IMR-90 (cell line): ENCODE measurements at regions not wholly inside any gene's neighbourhood (a gene's known extent, or its start where the extent isn't known, plus 50 kb on each side); places are given as distances from the start of the nearest gene placed in this dataset.

Source experiments
- ATAC-seq: fragments of 200-7000 bp; cut with Tn5 transposase; 2 replicates; pipeline ENCODE4 v1.9.1; 2020; ENCODE audit warnings: low read depth, mild to moderate bottlenecking, moderate library complexity
- BruUV-seq: library from RNA; stranded (reverse); fragments of 400-500 nt; replicated peaks from 2 replicates; lab custom pipeline; 2021; lab: Mats Ljungman, UMichigan
- CTCF ChIA-PET: fragments of 300-600 bp; formaldehyde crosslinking; extraction: SDS; loops from one replicate; lab custom pipeline; 2021; ENCODE audit warnings: antibody characterized with exemption; lab: Yijun Ruan, JAX
- POLR2A ChIA-PET: fragments of 300-600 bp; sonication (Branson Sonifier 250); formaldehyde crosslinking; loops from one replicate; lab custom pipeline; 2022; ENCODE audit warnings: antibody characterized with exemption; ENCODE audit not compliant: unreplicated experiment; lab: Charles Lee
- DNase-seq: peaks from one replicate; pipeline ENCODE4 v3.0.0; 2013
- H2AFZ ChIP-seq: replicated peaks from 2 replicates; pipeline ENCODE3; 2013; ENCODE audit warnings: low read length, mild to moderate bottlenecking; ENCODE audit not compliant: poor library complexity
- H2AK5ac ChIP-seq: 2 replicates; pipeline ENCODE4 v1.6.1; 2013; ENCODE audit warnings: low read depth, low read length, inconsistent platforms
- H2AK9ac ChIP-seq: replicated peaks from 2 replicates; pipeline ENCODE3; 2013; ENCODE audit warnings: mild to moderate bottlenecking, low read depth, low read length, moderate library complexity; ENCODE audit not compliant: poor library complexity
- H2BK120ac ChIP-seq: 2 replicates; pipeline ENCODE4 v1.6.1; 2013; ENCODE audit warnings: low read depth, low read length, inconsistent platforms
- H2BK15ac ChIP-seq: 3 replicates; pipeline ENCODE4 v1.6.1; 2013; ENCODE audit warnings: low read depth, low read length, inconsistent platforms
- H2BK20ac ChIP-seq: 2 replicates; pipeline ENCODE4 v1.6.1; 2013; ENCODE audit warnings: low read depth, mild to moderate bottlenecking, inconsistent platforms, low read length, moderate library complexity
- H2BK5ac ChIP-seq: 2 replicates; pipeline ENCODE4 v1.6.1; 2013; ENCODE audit warnings: mild to moderate bottlenecking, low read depth, low read length, inconsistent platforms; ENCODE audit not compliant: poor library complexity, severe bottlenecking
- H3K14ac ChIP-seq: replicated peaks from 2 replicates; pipeline ENCODE4 v1.6.1; 2013; ENCODE audit warnings: low read depth, low read length, inconsistent platforms
- H3K18ac ChIP-seq: 2 replicates; pipeline ENCODE4 v1.6.1; 2013; ENCODE audit warnings: low read depth, low read length, control low read depth
- H3K23ac ChIP-seq: 2 replicates; pipeline ENCODE4 v1.6.1; 2013; ENCODE audit warnings: low read depth, low read length, inconsistent platforms
- H3K27ac ChIP-seq: 2 replicates; pipeline ENCODE4 v1.5.1; 2013; ENCODE audit warnings: mild to moderate bottlenecking, control low read depth, low read length; ENCODE audit not compliant: insufficient read depth
- H3K27me3 ChIP-seq: 2 replicates; pipeline ENCODE4 v1.6.1; 2013; ENCODE audit warnings: low read length; ENCODE audit not compliant: control insufficient read depth, insufficient read depth
- H3K36me3 ChIP-seq: 2 replicates; pipeline ENCODE4 v1.6.1; 2013; ENCODE audit warnings: low read length, mixed read lengths; ENCODE audit not compliant: control insufficient read depth, insufficient read depth
- H3K4ac ChIP-seq: 2 replicates; pipeline ENCODE4 v1.6.1; 2013; ENCODE audit warnings: low read depth, low read length, inconsistent platforms
- H3K4me1 ChIP-seq: 2 replicates; pipeline ENCODE4 v1.6.1; 2013; ENCODE audit warnings: low read length, mixed read lengths; ENCODE audit not compliant: control insufficient read depth, insufficient read depth
- H3K4me2 ChIP-seq: 2 replicates; pipeline ENCODE4 v1.6.1; 2013; ENCODE audit warnings: low read depth, mild to moderate bottlenecking, control low read depth, low read length, moderate library complexity
- H3K4me3 ChIP-seq: 2 replicates; pipeline ENCODE4 v1.5.1; 2013; ENCODE audit warnings: low read depth, mild to moderate bottlenecking, control low read depth, low read length, moderate library complexity; ENCODE audit not compliant: insufficient read depth
- H3K56ac ChIP-seq: 2 replicates; pipeline ENCODE4 v1.6.1; 2013; ENCODE audit warnings: low read length, inconsistent platforms; ENCODE audit not compliant: insufficient read depth; ENCODE audit errors: extremely low read depth
- H3K79me1 ChIP-seq, 2 experiments: 2 replicates each; pipeline ENCODE4 v1.6.1; 2013; ENCODE audit warnings: low read length in 2 of 2, inconsistent platforms in 1 of 2, low read depth in 1 of 2
- H3K9ac ChIP-seq: 2 replicates; pipeline ENCODE4 v1.6.1; 2013; ENCODE audit warnings: low read depth, low read length, control low read depth
- H3K9me1 ChIP-seq: 2 replicates; pipeline ENCODE4 v1.6.1; 2013; ENCODE audit warnings: low read length, inconsistent platforms; ENCODE audit not compliant: insufficient read depth
- H3K9me3 ChIP-seq: 2 replicates; pipeline ENCODE4 v1.6.1; 2013; ENCODE audit warnings: low read length; ENCODE audit not compliant: control insufficient read depth, insufficient read depth
- H4K20me1 ChIP-seq: 2 replicates; pipeline ENCODE4 v1.6.1; 2013; ENCODE audit warnings: low read length, inconsistent platforms; ENCODE audit not compliant: insufficient read depth
- H4K5ac ChIP-seq: 2 replicates; pipeline ENCODE4 v1.6.1; 2013; ENCODE audit warnings: mild to moderate bottlenecking, low read depth, low read length, control low read depth
- H4K8ac ChIP-seq, 2 experiments: 2 replicates each; pipeline ENCODE4 v1.6.1; 2013; ENCODE audit warnings: low read depth in 2 of 2, low read length in 2 of 2, control low read depth in 1 of 2, inconsistent platforms in 1 of 2
- H4K91ac ChIP-seq: 2 replicates; pipeline ENCODE4 v1.6.1; 2013; ENCODE audit warnings: low read depth, low read length, inconsistent platforms; ENCODE audit not compliant: insufficient read depth
- BHLHE40 ChIP-seq: fragments of 150-350 bp; IDR thresholded peaks from 2 replicates; pipeline ENCODE4 v1.6.1; 2016; ENCODE audit warnings: mild to moderate bottlenecking, low read depth, low read length
- CHD1 ChIP-seq: IDR thresholded peaks from 2 replicates; pipeline ENCODE4 v1.6.1; 2012; ENCODE audit warnings: low read depth, low read length, improper control_type of control experiment
- POLR2A ChIP-seq: IDR thresholded peaks from 2 replicates; pipeline ENCODE4 v1.6.1; 2012; ENCODE audit warnings: mild to moderate bottlenecking, low read depth, low read length
- RAD21 ChIP-seq: IDR thresholded peaks from 2 replicates; pipeline ENCODE4 v1.6.1; 2012; ENCODE audit warnings: low read length, improper control_type of control experiment
- SMC3 ChIP-seq: fragments of 150-350 bp; IDR thresholded peaks from 2 replicates; pipeline ENCODE4 v1.6.1; 2016; ENCODE audit warnings: low read depth, mild to moderate bottlenecking, antibody characterized with exemption, low read length, moderate library complexity
- USF2 ChIP-seq: fragments of 150-350 bp; IDR thresholded peaks from 2 replicates; pipeline ENCODE4 v1.6.1; 2017; ENCODE audit warnings: mild to moderate bottlenecking, antibody characterized with exemption, low read length, low read depth
- WGBS, 2 experiments: methylation state at CpG; one replicate each; pipeline versions ENCODE4 v1.1.5 to v1.1.7; 2013; ENCODE audit warnings: missing lambda C conversion rate in 2 of 2; ENCODE audit not compliant: insufficient read length in 1 of 2; ENCODE audit errors: extremely low coverage in 2 of 2; 5-methylcytosine and 5-hydroxymethylcytosine counted together
- dilution Hi-C: fragments of 300-500 bp; cut with HindIII; formaldehyde crosslinking; loops from one replicate; pipeline ENCODE4 v1.14.3; 2018; ENCODE audit warnings: low sequenced_read_pairs; ENCODE audit not compliant: unreplicated experiment
- in situ Hi-C: fragments of 300-500 bp; cut with MboI; formaldehyde crosslinking; loops from 3 replicates; pipeline ENCODE4 v1.14.3; 2019; ENCODE audit warnings: low sequenced_read_pairs, inconsistent platforms, mixed read lengths
- intact Hi-C: fragments of 100-400 bp; cut with micrococcal nuclease; formaldehyde crosslinking; loops from 2 replicates; pipeline ENCODE4 v1.10.0; 2022

DNA sequence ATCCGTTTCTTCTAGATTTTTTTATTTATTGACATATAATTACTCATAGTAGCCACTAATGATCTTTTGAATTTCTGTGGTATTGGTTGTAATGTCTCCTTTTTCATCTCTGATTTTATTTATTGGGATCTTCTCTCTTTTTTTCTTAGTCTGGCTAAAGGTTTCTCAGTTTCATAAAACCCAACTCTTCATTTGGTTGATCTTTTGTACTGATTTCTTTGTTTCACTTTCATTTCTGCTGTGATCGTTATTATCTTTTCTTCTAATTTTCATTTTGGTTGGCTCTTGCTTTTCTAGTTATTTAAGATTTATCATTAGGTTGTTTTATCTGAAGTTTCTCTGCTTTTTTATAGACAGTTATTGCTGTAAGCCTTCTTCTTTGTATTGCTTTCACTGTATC is 463.6 kb upstream of the CRIM1 start:
- Histone ChIP-seq H3K4me2 (no peak overlapping the region), H3K27me3 (no peaks in the 10 kb centered on the region), H2BK5ac (no peak overlapping the region), H3K36me3 (no peaks in the 10 kb centered on the region), H4K5ac (no peak overlapping the region), H3K9me3 (no peaks in the 10 kb centered on the region), H2AFZ (no peak overlapping the region), H3K27ac (no peak overlapping the region), H3K9me1 (no peaks in the 10 kb centered on the region), H3K4me3 (no peak overlapping the region), H2BK20ac (no peak overlapping the region), H4K91ac (no peak overlapping the region), H2BK15ac (no peak overlapping the region), H3K79me1 (no peaks in the 10 kb centered on the region), H2BK120ac (no peak overlapping the region), H4K8ac (no peak overlapping the region), H2AK9ac (no peak overlapping the region), H3K4me1 (no peaks in the 10 kb centered on the region), H3K9ac (no peak overlapping the region), H3K18ac (no peak overlapping the region), H3K56ac (no peak overlapping the region), H4K20me1 (no peaks in the 10 kb centered on the region), H3K14ac (no peak overlapping the region), H2AK5ac (no peak overlapping the region), H3K4ac (no peak overlapping the region), H3K23ac (no peak overlapping the region)
- no TSS peak for BruUV-seq
- ChIA-PET CTCF (no interaction called here), POLR2A (no interaction called here)
- in situ Hi-C loops: no loop called here
- DNase-seq (no peak), ATAC-seq (no peak)
- TF ChIP-seq CHD1 (no peak), RAD21 (no peak), BHLHE40 (no peak), USF2 (no peak), SMC3 (no peak), POLR2A (no peak)
- intact Hi-C loops: no loop called here
- dilution Hi-C loops: no loop called here
- no CpG with 5 or more reads among the region's 2 CpGs for WGBS, 2 experiments
